ENCODE measurements at regions not wholly inside any gene's neighbourhood (a gene's known extent, or its start where the extent isn't known, plus 50 kb on each side); places are given as distances from the start of the nearest gene placed in this dataset.

DNA sequence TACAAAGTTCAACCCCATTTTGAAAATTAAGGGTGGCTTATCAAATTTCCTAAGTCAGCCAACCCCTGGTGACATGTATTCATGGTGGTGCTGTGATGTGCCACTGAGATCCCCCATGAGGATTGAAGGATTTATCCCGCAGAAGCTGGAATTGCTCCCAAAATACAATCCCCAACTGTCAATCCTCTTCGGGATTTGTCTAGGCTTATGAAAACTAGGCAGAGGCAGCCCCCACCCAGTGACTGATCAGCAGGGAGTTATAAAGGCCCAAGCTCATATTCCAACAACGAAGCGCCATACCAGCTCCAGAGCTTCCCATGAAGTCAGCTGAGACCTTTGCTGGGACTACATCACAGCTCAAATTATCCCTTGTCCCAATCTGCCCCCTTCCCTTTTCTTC is 316.0 kb downstream of the ENC1 start:
- no peak overlapping the region for H3K4me3 ChIP-seq (ENCODE audit: low read depth, low read length)
- TF ChIP-seq, protein P1, sequence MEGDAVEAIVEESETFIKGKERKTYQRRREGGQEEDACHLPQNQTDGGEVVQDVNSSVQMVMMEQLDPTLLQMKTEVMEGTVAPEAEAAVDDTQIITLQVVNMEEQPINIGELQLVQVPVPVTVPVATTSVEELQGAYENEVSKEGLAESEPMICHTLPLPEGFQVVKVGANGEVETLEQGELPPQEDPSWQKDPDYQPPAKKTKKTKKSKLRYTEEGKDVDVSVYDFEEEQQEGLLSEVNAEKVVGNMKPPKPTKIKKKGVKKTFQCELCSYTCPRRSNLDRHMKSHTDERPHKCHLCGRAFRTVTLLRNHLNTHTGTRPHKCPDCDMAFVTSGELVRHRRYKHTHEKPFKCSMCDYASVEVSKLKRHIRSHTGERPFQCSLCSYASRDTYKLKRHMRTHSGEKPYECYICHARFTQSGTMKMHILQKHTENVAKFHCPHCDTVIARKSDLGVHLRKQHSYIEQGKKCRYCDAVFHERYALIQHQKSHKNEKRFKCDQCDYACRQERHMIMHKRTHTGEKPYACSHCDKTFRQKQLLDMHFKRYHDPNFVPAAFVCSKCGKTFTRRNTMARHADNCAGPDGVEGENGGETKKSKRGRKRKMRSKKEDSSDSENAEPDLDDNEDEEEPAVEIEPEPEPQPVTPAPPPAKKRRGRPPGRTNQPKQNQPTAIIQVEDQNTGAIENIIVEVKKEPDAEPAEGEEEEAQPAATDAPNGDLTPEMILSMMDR (IDR thresholded peaks at IDR 0.05; ENCODE audit: low read depth, low read length, missing control alignments): no peak
- no peak for DNase-seq (ENCODE audit: low read depth)
- in situ Hi-C loops (cut with HindIII; ENCODE audit: low sequenced_read_pairs): no loop called here

DNA sequence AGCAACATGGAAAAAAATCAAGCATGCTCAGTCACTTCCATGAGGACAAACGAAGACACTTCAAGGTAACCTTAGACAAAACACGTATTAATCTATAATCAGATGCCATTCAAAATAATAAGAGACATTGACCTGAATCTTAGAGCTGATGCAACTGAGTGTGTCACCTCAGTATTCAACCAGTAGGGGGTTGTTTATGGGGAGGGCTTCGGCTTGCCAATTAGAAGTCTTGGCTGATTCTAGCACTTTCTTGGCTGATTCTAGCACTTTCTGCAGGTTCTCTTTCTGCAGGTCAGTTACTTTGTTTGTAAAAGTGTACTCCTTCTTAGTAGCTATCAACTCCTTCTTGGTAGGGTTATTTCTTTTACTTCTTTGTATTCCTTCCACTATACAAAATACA is 317.6 kb downstream of the ENC1 start:
- TF ChIP-seq, protein P1 (IDR thresholded peaks at IDR 0.05; ENCODE audit: low read depth, low read length, missing control alignments): no peak
- no peak overlapping the region for H3K4me3 ChIP-seq (ENCODE audit: low read depth, low read length)
- in situ Hi-C loops (cut with HindIII; ENCODE audit: low sequenced_read_pairs): no loop called here
- DNase-seq (ENCODE audit: low read depth): no peak

DNA sequence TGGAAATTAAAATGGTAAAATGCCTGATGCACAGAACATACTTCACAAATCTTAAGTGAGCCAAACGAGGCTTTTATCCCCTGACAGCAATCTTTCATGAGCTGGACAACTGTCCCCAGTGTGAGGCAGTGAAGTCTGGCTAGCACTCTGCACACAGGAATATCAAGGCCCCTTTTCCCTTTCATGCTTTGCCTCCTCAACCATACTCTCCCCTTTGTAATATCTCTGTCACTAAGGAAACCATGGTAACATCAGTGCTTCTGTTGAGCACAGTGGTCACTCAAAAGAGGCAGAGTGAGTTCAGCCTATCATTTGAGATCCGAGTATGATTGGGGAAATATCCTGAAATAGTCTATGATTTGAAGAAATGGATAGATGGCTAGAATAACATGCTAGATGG is 318.3 kb downstream of the ENC1 start:
- TF ChIP-seq, protein P1 (IDR thresholded peaks at IDR 0.05; ENCODE audit: low read depth, low read length, missing control alignments): no peak
- in situ Hi-C loops (cut with HindIII; ENCODE audit: low sequenced_read_pairs): no loop called here
- DNase-seq (ENCODE audit: low read depth): no peak
- H3K4me3 ChIP-seq (ENCODE audit: low read depth, low read length): no peak overlapping the region

DNA sequence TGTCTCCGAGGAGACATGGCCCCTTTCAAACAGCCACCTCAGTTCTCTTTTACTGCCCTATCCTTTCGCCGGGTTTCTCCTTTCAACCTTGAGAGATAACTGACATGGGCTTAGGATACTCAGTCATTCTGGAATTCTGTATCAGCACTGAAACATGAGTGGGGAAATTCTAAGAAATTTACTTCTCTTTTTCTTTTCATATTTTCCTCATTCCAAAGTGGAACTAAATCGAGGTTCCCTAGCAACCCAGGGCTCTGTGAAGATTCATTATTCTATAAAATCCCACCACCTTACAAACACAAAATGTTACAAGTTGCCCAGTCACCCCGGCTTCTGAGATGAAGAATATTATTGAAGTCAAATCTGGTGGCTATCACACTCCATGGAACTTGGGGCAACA is 319.2 kb downstream of the ENC1 start:
- no peak for DNase-seq (ENCODE audit: low read depth)
- TF ChIP-seq, protein P1 (IDR thresholded peaks at IDR 0.05; ENCODE audit: low read depth, low read length, missing control alignments): no peak
- in situ Hi-C loops (cut with HindIII; ENCODE audit: low sequenced_read_pairs): no loop called here
- H3K4me3 ChIP-seq (ENCODE audit: low read depth, low read length): no peak overlapping the region

DNA sequence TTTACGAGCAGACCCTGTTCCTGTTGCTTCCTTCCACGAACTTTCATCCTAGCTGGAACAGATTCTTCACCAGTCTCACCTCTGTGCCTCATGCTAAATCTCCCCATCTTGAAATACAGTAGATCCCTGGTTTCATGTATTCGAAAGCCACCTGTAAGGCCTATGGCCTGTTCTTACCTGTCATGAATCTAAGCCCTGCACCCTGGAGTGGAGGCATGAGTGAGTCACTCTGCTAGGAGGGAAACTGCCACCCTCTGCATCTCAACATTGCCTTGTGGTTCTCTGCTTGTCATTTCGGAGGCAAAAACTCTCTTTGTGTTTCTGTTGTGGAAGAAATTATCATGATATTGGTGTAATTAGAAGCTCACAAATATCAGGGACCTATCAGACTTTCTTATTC is 320.0 kb downstream of the ENC1 start:
- DNase-seq (ENCODE audit: low read depth): no peak
- H3K4me3 ChIP-seq (ENCODE audit: low read depth, low read length): no peak overlapping the region
- TF ChIP-seq, protein P1 (IDR thresholded peaks at IDR 0.05; ENCODE audit: low read depth, low read length, missing control alignments): no peak
- in situ Hi-C loops (cut with HindIII; ENCODE audit: low sequenced_read_pairs): no loop called here

DNA sequence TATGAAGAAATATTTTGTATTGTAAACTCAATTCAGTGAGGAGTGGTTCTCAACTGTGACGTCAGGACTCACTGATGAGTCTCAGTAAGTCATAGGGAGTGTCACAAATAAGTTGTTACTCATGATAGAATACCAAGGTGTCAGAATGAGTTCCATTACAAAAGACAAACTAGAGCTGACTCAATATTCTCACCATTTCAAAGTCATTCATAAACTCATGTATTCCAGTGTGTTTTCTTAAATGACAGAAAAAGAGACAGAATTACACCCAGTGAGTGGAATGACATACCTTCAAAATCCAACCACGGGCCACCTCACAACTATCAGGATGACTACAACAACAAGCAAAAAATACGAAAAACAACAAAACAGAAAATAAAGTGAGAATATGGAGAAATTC is 321.5 kb downstream of the ENC1 start:
- H3K4me3 ChIP-seq (ENCODE audit: low read depth, low read length): no peak overlapping the region
- no peak for DNase-seq (ENCODE audit: low read depth)
- in situ Hi-C loops (cut with HindIII; ENCODE audit: low sequenced_read_pairs): no loop called here
- TF ChIP-seq, protein P1 (IDR thresholded peaks at IDR 0.05; ENCODE audit: low read depth, low read length, missing control alignments): no peak

DNA sequence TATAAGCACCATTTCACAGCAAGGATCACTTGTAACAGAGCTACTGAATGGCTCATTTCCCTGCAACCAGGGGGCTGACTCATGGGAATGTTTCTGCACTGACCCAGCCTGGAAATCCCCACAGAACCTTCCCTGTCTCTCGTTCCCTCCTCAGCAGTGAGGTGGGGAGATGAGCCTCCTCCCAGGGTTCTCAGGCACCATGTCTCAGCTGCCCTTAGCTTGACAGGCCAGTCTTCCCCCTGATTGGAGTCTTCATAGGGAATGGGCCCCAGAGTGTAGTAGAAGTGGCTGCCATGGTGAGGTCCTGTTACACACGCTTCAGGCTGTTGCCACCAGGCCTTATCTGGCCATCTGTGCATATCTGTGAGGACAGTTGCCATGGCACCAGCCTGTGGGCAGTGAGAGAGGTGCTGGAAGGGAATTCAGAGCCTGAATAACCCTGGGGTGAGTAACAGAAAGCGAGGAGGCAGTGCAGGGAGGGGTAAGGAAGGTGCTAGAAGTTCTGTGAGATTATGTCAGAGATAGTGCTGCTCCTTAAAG is 324.4 kb downstream of the ENC1 start:
- peak; percentile 74 for DNase-seq (ENCODE audit: low read depth)

More for the DNA sequence above, 324.4 kb downstream of the ENC1 start:
- in situ Hi-C loops (cut with HindIII; ENCODE audit: low sequenced_read_pairs): no loop called here
- TF ChIP-seq, protein P1 (IDR thresholded peaks at IDR 0.05; ENCODE audit: low read depth, low read length, missing control alignments): no peak
- H3K4me3 ChIP-seq (ENCODE audit: low read depth, low read length): no peak overlapping the region
